HG03575 (cell line): ENCODE measurements at regions not wholly inside any gene's neighbourhood (a gene's known extent, or its start where the extent isn't known, plus 50 kb on each side); places are given as distances from the start of the nearest gene placed in this dataset.
"Not testable (repeated sequence)": the region's sequence is repeated elsewhere in the genome, so short reads cannot be mapped to it uniquely, and the experiment has no call there.

Source experiments
- ATAC-seq: cut with Tn5 transposase; IDR thresholded peaks from one replicate; pipeline ENCODE4 v1.9.1; 2021; ENCODE audit not compliant: unreplicated experiment, insufficient number of reproducible peaks, low FRiP score; ENCODE audit errors: extremely low read depth

GRCh38 chr15:96180087-96180748 lies 150.3 kb upstream of the NR2F2 start:
- no peak for ATAC-seq

- ATAC-seq, result no peak
These were observed 149.3 kb upstream of the NR2F2 start for GRCh38 chr15:96181217-96181616.

GRCh38 chr15:96181873-96182301 lies 148.6 kb upstream of the NR2F2 start:
- ATAC-seq, result no peak

GRCh38 chr15:96182736-96183513 lies 147.6 kb upstream of the NR2F2 start:
- ATAC-seq, result no peak

GRCh38 chr15:96183514-96183850 lies 147.0 kb upstream of the NR2F2 start:
- no peak for ATAC-seq

GRCh38 chr15:96183867-96184266 lies 146.6 kb upstream of the NR2F2 start:
- ATAC-seq, result no peak

- no peak for ATAC-seq
These were observed 146.2 kb upstream of the NR2F2 start for GRCh38 chr15:96184297-96184696.

- ATAC-seq, result no peak
These were observed 144.4 kb upstream of the NR2F2 start for GRCh38 chr15:96186105-96186504.

- ATAC-seq, result no peak
These were observed 142.9 kb upstream of the NR2F2 start for GRCh38 chr15:96187341-96188305.

- ATAC-seq, result no peak
These were observed 132.8 kb upstream of the NR2F2 start for GRCh38 chr15:96197721-96198120.

- ATAC-seq, result no peak
These were observed 131.4 kb upstream of the NR2F2 start for GRCh38 chr15:96199111-96199510.

GRCh38 chr15:96200357-96200967 lies 130.0 kb upstream of the NR2F2 start:
- ATAC-seq, result no peak

- no peak for ATAC-seq
These were observed 128.8 kb upstream of the NR2F2 start for GRCh38 chr15:96201696-96202095.

- ATAC-seq, result not testable (repeated sequence)
These were observed 124.9 kb upstream of the NR2F2 start for GRCh38 chr15:96205588-96205987.

GRCh38 chr15:96207377-96208006 lies 123.0 kb upstream of the NR2F2 start:
- no peak for ATAC-seq

- no peak for ATAC-seq
These were observed 121.2 kb upstream of the NR2F2 start for GRCh38 chr15:96209285-96209735.

GRCh38 chr15:96213045-96213444 lies 117.5 kb upstream of the NR2F2 start:
- no peak for ATAC-seq

GRCh38 chr15:96213896-96214295 lies 116.6 kb upstream of the NR2F2 start:
- no peak for ATAC-seq

GRCh38 chr15:96216481-96216880 lies 114.0 kb upstream of the NR2F2 start:
- not testable (repeated sequence) for ATAC-seq
